GM19463 (cell line): ENCODE measurements at regions not wholly inside any gene's neighbourhood (a gene's known extent, or its start where the extent isn't known, plus 50 kb on each side); places are given as distances from the start of the nearest gene placed in this dataset.
"Not testable (repeated sequence)": the region's sequence is repeated elsewhere in the genome, so short reads cannot be mapped to it uniquely, and the experiment has no call there.

Source experiments
- ATAC-seq: cut with Tn5 transposase; IDR thresholded peaks from one replicate; pipeline ENCODE4 v1.9.1; 2021; ENCODE audit warnings: mild to moderate bottlenecking, moderate library complexity; ENCODE audit not compliant: unreplicated experiment

GRCh38 chr1:190809312-190809711 lies 331.6 kb upstream of the BRINP3 start:
- no peak for ATAC-seq

GRCh38 chr1:190812996-190813395 lies 335.3 kb upstream of the BRINP3 start:
- no peak for ATAC-seq

GRCh38 chr1:190832511-190832910 lies 354.8 kb upstream of the BRINP3 start:
- ATAC-seq, result no peak

- no peak for ATAC-seq
Observed at GRCh38 chr1:190835658-190836057, 358.0 kb upstream of the BRINP3 start.

GRCh38 chr1:190837200-190837599 lies 359.5 kb upstream of the BRINP3 start:
- not testable (repeated sequence) for ATAC-seq

- ATAC-seq, result no peak
Observed at GRCh38 chr1:190837888-190838287, 360.2 kb upstream of the BRINP3 start.

- ATAC-seq, result no peak
Observed at GRCh38 chr1:190847166-190847565, 369.5 kb upstream of the BRINP3 start.

GRCh38 chr1:190849346-190849745 lies 371.7 kb upstream of the BRINP3 start:
- ATAC-seq, result no peak

GRCh38 chr1:190852611-190853010 lies 374.9 kb upstream of the BRINP3 start:
- ATAC-seq, result no peak

- no peak for ATAC-seq
Observed at GRCh38 chr1:190858140-190858539, 380.5 kb upstream of the BRINP3 start.

GRCh38 chr1:190864013-190864641 lies 386.5 kb upstream of the BRINP3 start:
- no peak for ATAC-seq

- ATAC-seq, result no peak
Observed at GRCh38 chr1:190880352-190880751, 402.7 kb upstream of the BRINP3 start.

- ATAC-seq, result no peak
Observed at GRCh38 chr1:190881064-190881463, 403.4 kb upstream of the BRINP3 start.

GRCh38 chr1:190897233-190897632 lies 419.6 kb upstream of the BRINP3 start:
- ATAC-seq, result no peak

- ATAC-seq, result no peak
Observed at GRCh38 chr1:190904091-190904695, 426.5 kb upstream of the BRINP3 start.

GRCh38 chr1:190906206-190906725 lies 428.6 kb upstream of the BRINP3 start:
- ATAC-seq, result no peak

GRCh38 chr1:190908246-190908645 lies 430.6 kb upstream of the BRINP3 start:
- ATAC-seq, result no peak

GRCh38 chr1:190908691-190909090 lies 431.0 kb upstream of the BRINP3 start:
- ATAC-seq, result no peak

- ATAC-seq, result no peak
Observed at GRCh38 chr1:190935925-190936324, 458.3 kb upstream of the BRINP3 start.

GRCh38 chr1:190936337-190936736 lies 458.7 kb upstream of the BRINP3 start:
- no peak for ATAC-seq

GRCh38 chr1:190940951-190941350 lies 463.3 kb upstream of the BRINP3 start:
- no peak for ATAC-seq

GRCh38 chr1:190942475-190942874 lies 464.8 kb upstream of the BRINP3 start:
- ATAC-seq, result no peak

GRCh38 chr1:190943722-190944121 lies 466.1 kb upstream of the BRINP3 start:
- ATAC-seq, result not testable (repeated sequence)
